ENCODE measurements at regions not wholly inside any gene's neighbourhood (a gene's known extent, or its start where the extent isn't known, plus 50 kb on each side); places are given as distances from the start of the nearest gene placed in this dataset.
"Not testable (repeated sequence)": the region's sequence is repeated elsewhere in the genome, so short reads cannot be mapped to it uniquely, and the experiment has no call there.

GRCh38 chr1:109857702-109858101 lies 52.9 kb upstream of the CSF1 start:
- H3K27me3 ChIP-seq; H3K9me3 ChIP-seq; intact Hi-C loops (cut with DNase I); H3K36me3 ChIP-seq; H3K27ac ChIP-seq; DNase-seq; H3K4me1 ChIP-seq; ATAC-seq; H3K4me3 ChIP-seq: not testable (repeated sequence)
- 82 to 88% methylated on average over 3 of the region's 3 CpGs for WGBS, 2 donors

- 44 to 47% methylated on average over 6 of the region's 6 CpGs for WGBS, 2 donors
- H3K27ac ChIP-seq; H3K9me3 ChIP-seq; ATAC-seq; H3K4me3 ChIP-seq; intact Hi-C loops (cut with DNase I); H3K36me3 ChIP-seq; H3K27me3 ChIP-seq; DNase-seq: not testable (repeated sequence)
- peaks cover 0 to 20% (median 11%) of the 10 kb centered on the region in 9 donors for H3K4me1 ChIP-seq
Measured at GRCh38 chr1:109855986-109856385, 54.7 kb upstream of the CSF1 start.

GRCh38 chr1:109853972-109854371 lies 56.7 kb upstream of the CSF1 start:
- not testable (repeated sequence) for H3K9me3 ChIP-seq, H3K36me3 ChIP-seq, H3K4me3 ChIP-seq, H3K27ac ChIP-seq, DNase-seq, H3K27me3 ChIP-seq, ATAC-seq
- 89% methylated on average over 2 of the region's 2 CpGs for WGBS, 2 donors
- intact Hi-C loops (cut with DNase I), result loop anchor here in 3 of 10 donors (2.0 to 5.0 kb wide), 4 partner anchors 23 to 62 kb away; no protein-coding TSS in a partner anchor
- peaks cover 0 to 22% (median 11%) of the 10 kb centered on the region in 9 donors for H3K4me1 ChIP-seq

- peak overlapping the region in 7 of 10 donors; percentile 27 to 70 (median 51) for H3K27ac ChIP-seq
- H3K27me3 ChIP-seq, H3K4me3 ChIP-seq, H3K36me3 ChIP-seq, H3K9me3 ChIP-seq: not testable (repeated sequence)
- peaks cover 0 to 22% (median 11%) of the 10 kb centered on the region in 9 donors for H3K4me1 ChIP-seq
- ATAC-seq (peak; percentile 83 to 95 (median 92)), DNase-seq (peak; percentile 72 to 84)
- peak in 2 of 9 donors; percentile 18 to 19 for TF ChIP-seq CTCF (IDR thresholded peaks at IDR 0.05)
- 66 to 73% methylated on average over 12 of the region's 12 CpGs for WGBS, 2 donors
- intact Hi-C loops (cut with DNase I), result loop anchor here in 3 of 10 donors (2.0 to 5.0 kb wide), 4 partner anchors 24 to 60 kb away; no protein-coding TSS in a partner anchor
Measured at GRCh38 chr1:109852221-109853015, 58.2 kb upstream of the CSF1 start.

GRCh38 chr1:109850827-109851226 lies 59.8 kb upstream of the CSF1 start:
- Histone ChIP-seq H3K36me3 (no peaks in the 10 kb centered on the region), H3K27me3 (no peaks in the 10 kb centered on the region), H3K4me3 (no peak overlapping the region), H3K9me3 (no peaks in the 10 kb centered on the region), H3K4me1 (peaks cover 0 to 20% (median 11%) of the 10 kb centered on the region in 9 donors), H3K27ac (no peak overlapping the region)
- no peak for ATAC-seq
- WGBS, 2 donors, result 87 to 91% methylated on average over 4 of the region's 4 CpGs
- intact Hi-C loops (cut with DNase I), result loop anchor here in 3 of 10 donors (5.0 kb wide), 3 partner anchors 41 to 59 kb away; no protein-coding TSS in a partner anchor
- no peak for DNase-seq
- TF ChIP-seq CTCF (IDR thresholded peaks at IDR 0.05), result no peak

GRCh38 chr1:109850194-109850593 lies 60.5 kb upstream of the CSF1 start:
- 95 to 96% methylated on average over 4 of the region's 4 CpGs for WGBS, 2 donors
- no peak for TF ChIP-seq CTCF (IDR thresholded peaks at IDR 0.05)
- intact Hi-C loops (cut with DNase I), result loop anchor here in 3 of 10 donors (5.0 kb wide), 3 partner anchors 42 to 58 kb away; no protein-coding TSS in a partner anchor

More at GRCh38 chr1:109850194-109850593, 60.5 kb upstream of the CSF1 start:
- Histone ChIP-seq H3K27ac (no peak overlapping the region), H3K9me3 (no peaks in the 10 kb centered on the region), H3K36me3 (no peaks in the 10 kb centered on the region), H3K27me3 (no peaks in the 10 kb centered on the region), H3K4me3 (no peak overlapping the region), H3K4me1 (peaks cover 0 to 19% (median 11%) of the 10 kb centered on the region in 9 donors)
- DNase-seq (no peak), ATAC-seq (no peak)
